Activated naive CD4-positive, alpha-beta T cell treated with anti-CD3 and anti-CD28 coated beads, Interleukin-2, amount 50 U/mL, for 24 hours (primary cell): ENCODE measurements at regions not wholly inside any gene's neighbourhood (a gene's known extent, or its start where the extent isn't known, plus 50 kb on each side); places are given as distances from the start of the nearest gene placed in this dataset.

Experiments used
- H3K27ac Mint-ChIP-seq: one replicate; pipeline ENCODE4 v1.8.0; 2021; ENCODE audit warnings: mild to moderate bottlenecking, mixed read lengths
- H3K27me3 Mint-ChIP-seq: one replicate; pipeline ENCODE4 v1.8.0; 2021; ENCODE audit warnings: mixed read lengths
- H3K36me3 Mint-ChIP-seq: one replicate; pipeline ENCODE4 v1.8.0; 2021; ENCODE audit warnings: mixed read lengths
- H3K4me1 Mint-ChIP-seq: one replicate; pipeline ENCODE4 v1.8.0; 2021; ENCODE audit warnings: mixed read lengths
- H3K4me3 Mint-ChIP-seq: one replicate; pipeline ENCODE4 v1.8.0; 2021; ENCODE audit warnings: mild to moderate bottlenecking, mixed read lengths
- H3K9me3 Mint-ChIP-seq: one replicate; pipeline ENCODE4 v1.8.0; 2021; ENCODE audit warnings: mixed read lengths

- Mint-ChIP-seq H3K27me3 (peaks cover 1% of the 10 kb centered on the region), H3K36me3 (peaks cover 3% of the 10 kb centered on the region), H3K27ac (no peak overlapping the region), H3K4me1 (no peaks in the 10 kb centered on the region), H3K4me3 (no peak overlapping the region), H3K9me3 (peaks cover 10% of the 10 kb centered on the region)
These were observed 53.4 kb downstream of the FOXB1 start for GRCh38 chr15:60057554-60057953.

GRCh38 chr15:60059186-60059585, 55.1 kb downstream of the FOXB1 start:
- peaks cover 7% of the 10 kb centered on the region for H3K36me3 Mint-ChIP-seq
- peaks cover 10% of the 10 kb centered on the region for H3K9me3 Mint-ChIP-seq
- H3K27me3 Mint-ChIP-seq: peaks cover 2% of the 10 kb centered on the region
- no peaks in the 10 kb centered on the region for H3K4me1 Mint-ChIP-seq
- no peak overlapping the region for H3K4me3 Mint-ChIP-seq
- H3K27ac Mint-ChIP-seq: no peak overlapping the region

- H3K4me3 Mint-ChIP-seq: no peak overlapping the region
- H3K36me3 Mint-ChIP-seq: peaks cover 7% of the 10 kb centered on the region
- peaks cover 1% of the 10 kb centered on the region for H3K27me3 Mint-ChIP-seq
- H3K9me3 Mint-ChIP-seq: peaks cover 10% of the 10 kb centered on the region
- H3K4me1 Mint-ChIP-seq: no peaks in the 10 kb centered on the region
- H3K27ac Mint-ChIP-seq: no peak overlapping the region
These were observed 57.6 kb downstream of the FOXB1 start for GRCh38 chr15:60061758-60062157.

- Mint-ChIP-seq H3K4me3 (no peak overlapping the region), H3K27me3 (peaks cover 1% of the 10 kb centered on the region), H3K36me3 (peaks cover 7% of the 10 kb centered on the region), H3K27ac (no peak overlapping the region), H3K4me1 (no peaks in the 10 kb centered on the region), H3K9me3 (peaks cover 10% of the 10 kb centered on the region)
These were observed 58.7 kb downstream of the FOXB1 start for GRCh38 chr15:60062826-60063225.

- H3K4me3 Mint-ChIP-seq: no peak overlapping the region
- H3K36me3 Mint-ChIP-seq: peaks cover 7% of the 10 kb centered on the region
- no peaks in the 10 kb centered on the region for H3K4me1 Mint-ChIP-seq
- peaks cover 10% of the 10 kb centered on the region for H3K9me3 Mint-ChIP-seq
- H3K27me3 Mint-ChIP-seq: peaks cover 1% of the 10 kb centered on the region
- no peak overlapping the region for H3K27ac Mint-ChIP-seq
These were observed 61.8 kb downstream of the FOXB1 start for GRCh38 chr15:60065951-60066350.

- peaks cover 13% of the 10 kb centered on the region for H3K4me1 Mint-ChIP-seq
- no peaks in the 10 kb centered on the region for H3K27me3 Mint-ChIP-seq
These were observed 66.9 kb downstream of the FOXB1 start for GRCh38 chr15:60070838-60071493.

GRCh38 chr15:60072826-60073465, 68.8 kb downstream of the FOXB1 start:
- Mint-ChIP-seq H3K9me3 (no peaks in the 10 kb centered on the region), H3K4me1 (peaks cover 28% of the 10 kb centered on the region)

More at GRCh38 chr15:60070838-60071493, 66.9 kb downstream of the FOXB1 start:
- H3K9me3 Mint-ChIP-seq: no peaks in the 10 kb centered on the region
- H3K27ac Mint-ChIP-seq: no peak overlapping the region
- no peaks in the 10 kb centered on the region for H3K36me3 Mint-ChIP-seq
- H3K4me3 Mint-ChIP-seq: no peak overlapping the region

GRCh38 chr15:60073466-60073840, 69.3 kb downstream of the FOXB1 start:
- Mint-ChIP-seq H3K4me1 (peaks cover 29% of the 10 kb centered on the region), H3K27ac (no peak overlapping the region), H3K4me3 (no peak overlapping the region), H3K27me3 (no peaks in the 10 kb centered on the region), H3K9me3 (no peaks in the 10 kb centered on the region), H3K36me3 (no peaks in the 10 kb centered on the region)

More at GRCh38 chr15:60072826-60073465, 68.8 kb downstream of the FOXB1 start:
- Mint-ChIP-seq H3K27ac (no peak overlapping the region), H3K36me3 (no peaks in the 10 kb centered on the region), H3K27me3 (no peaks in the 10 kb centered on the region), H3K4me3 (no peak overlapping the region)

- Mint-ChIP-seq H3K27me3 (no peaks in the 10 kb centered on the region), H3K9me3 (no peaks in the 10 kb centered on the region), H3K4me3 (no peak overlapping the region), H3K4me1 (peaks cover 33% of the 10 kb centered on the region), H3K36me3 (no peaks in the 10 kb centered on the region), H3K27ac (no peak overlapping the region)
These were observed 70.2 kb downstream of the FOXB1 start for GRCh38 chr15:60074181-60074885.

- no peak overlapping the region for H3K27ac Mint-ChIP-seq
- H3K27me3 Mint-ChIP-seq: no peaks in the 10 kb centered on the region
- no peaks in the 10 kb centered on the region for H3K9me3 Mint-ChIP-seq
- H3K4me1 Mint-ChIP-seq: peaks cover 33% of the 10 kb centered on the region
- no peak overlapping the region for H3K4me3 Mint-ChIP-seq
- H3K36me3 Mint-ChIP-seq: no peaks in the 10 kb centered on the region
These were observed 71.9 kb downstream of the FOXB1 start for GRCh38 chr15:60076045-60076444.

- Mint-ChIP-seq H3K36me3 (no peaks in the 10 kb centered on the region), H3K9me3 (no peaks in the 10 kb centered on the region), H3K27ac (no peak overlapping the region), H3K4me1 (peaks cover 33% of the 10 kb centered on the region), H3K27me3 (no peaks in the 10 kb centered on the region), H3K4me3 (no peak overlapping the region)
These were observed 72.6 kb downstream of the FOXB1 start for GRCh38 chr15:60076582-60077276.

GRCh38 chr15:60077581-60078359, 73.7 kb downstream of the FOXB1 start:
- Mint-ChIP-seq H3K4me3 (no peak overlapping the region), H3K27me3 (no peaks in the 10 kb centered on the region), H3K9me3 (no peaks in the 10 kb centered on the region), H3K4me1 (peaks cover 33% of the 10 kb centered on the region), H3K36me3 (no peaks in the 10 kb centered on the region), H3K27ac (no peak overlapping the region)

- Mint-ChIP-seq H3K4me3 (no peak overlapping the region), H3K27ac (no peak overlapping the region), H3K9me3 (no peaks in the 10 kb centered on the region), H3K27me3 (no peaks in the 10 kb centered on the region), H3K4me1 (peaks cover 26% of the 10 kb centered on the region), H3K36me3 (no peaks in the 10 kb centered on the region)
These were observed 75.1 kb downstream of the FOXB1 start for GRCh38 chr15:60079210-60079609.

- Mint-ChIP-seq H3K4me1 (peaks cover 13% of the 10 kb centered on the region), H3K9me3 (no peaks in the 10 kb centered on the region), H3K36me3 (no peaks in the 10 kb centered on the region), H3K27ac (no peak overlapping the region), H3K27me3 (no peaks in the 10 kb centered on the region), H3K4me3 (no peak overlapping the region)
These were observed 77.9 kb downstream of the FOXB1 start for GRCh38 chr15:60081976-60082375.

GRCh38 chr15:60083318-60083717, 79.2 kb downstream of the FOXB1 start:
- Mint-ChIP-seq H3K27me3 (no peaks in the 10 kb centered on the region), H3K27ac (no peak overlapping the region), H3K36me3 (no peaks in the 10 kb centered on the region), H3K4me1 (peaks cover 3% of the 10 kb centered on the region), H3K4me3 (no peak overlapping the region), H3K9me3 (no peaks in the 10 kb centered on the region)
